Keratinocyte (primary cell): ENCODE measurements at regions not wholly inside any gene's neighbourhood (a gene's known extent, or its start where the extent isn't known, plus 50 kb on each side); places are given as distances from the start of the nearest gene placed in this dataset.

ENCODE experiments used
- DNase-seq: peaks from one replicate; pipeline ENCODE4 v3.0.0-alpha.2; 2011; ENCODE audit warnings: low read depth, missing footprints, low spot score
- FAIRE-seq: peaks from 2 replicates; lab custom pipeline; 2011; peaks lifted over from hg19 to GRCh38; lab: Jason Lieb, UNC
- H2AFZ ChIP-seq: 2 replicates; pipeline ENCODE4 v1.6.0; 2012; ENCODE audit warnings: low read length, control low read depth, inconsistent platforms; ENCODE audit not compliant: control insufficient read depth
- H3K27ac ChIP-seq: 2 replicates; pipeline ENCODE4 v1.5.1; 2011; ENCODE audit warnings: low read length; ENCODE audit not compliant: control insufficient read depth, insufficient read depth
- H3K27me3 ChIP-seq: 3 replicates; pipeline ENCODE4 v1.6.0; 2011; ENCODE audit warnings: low read length; ENCODE audit not compliant: control insufficient read depth, insufficient read depth; ENCODE audit errors: extremely low read depth
- H3K36me3 ChIP-seq, 2 experiments: 2 replicates in 1 of 2; 3 replicates in 1 of 2; pipeline ENCODE4 v1.5.1; 2011; ENCODE audit warnings: low read length in 2 of 2, mild to moderate bottlenecking in 1 of 2; ENCODE audit not compliant: control insufficient read depth in 2 of 2, insufficient read depth in 2 of 2; ENCODE audit errors: extremely low read depth in 1 of 2
- H3K4me1 ChIP-seq: 3 replicates; pipeline ENCODE4 v1.5.1; 2011; ENCODE audit warnings: low read length; ENCODE audit not compliant: control insufficient read depth, insufficient read depth; ENCODE audit errors: extremely low read depth
- H3K4me2 ChIP-seq: 3 replicates; pipeline ENCODE4 v1.6.0; 2011; ENCODE audit warnings: low read depth, low read length; ENCODE audit not compliant: control insufficient read depth, insufficient read depth; ENCODE audit errors: extremely low read depth
- H3K4me3 ChIP-seq, 3 experiments: fragments of 200-600 bp in 1 of 3; sonication (generic) in 1 of 3; 2 replicates in 2 of 3; 3 replicates in 1 of 3; pipeline ENCODE4 v1.5.1; 2011 to 2016; ENCODE audit warnings: low read length in 3 of 3, mild to moderate bottlenecking in 3 of 3, control low read depth in 2 of 3, inconsistent platforms in 1 of 3, low read depth in 1 of 3, mixed read lengths in 1 of 3, mixed run types in 1 of 3, moderate library complexity in 1 of 3; ENCODE audit not compliant: control insufficient read depth in 2 of 3, insufficient read depth in 2 of 3; ENCODE audit errors: extremely low read depth in 1 of 3
- H3K79me2 ChIP-seq: 2 replicates; pipeline ENCODE4 v1.6.0; 2012; ENCODE audit warnings: low read length; ENCODE audit not compliant: control insufficient read depth, insufficient read depth
- H3K9ac ChIP-seq: 3 replicates; pipeline ENCODE4 v1.6.0; 2011; ENCODE audit warnings: low read length; ENCODE audit not compliant: control insufficient read depth, insufficient read depth; ENCODE audit errors: extremely low read depth
- H3K9me1 ChIP-seq: 3 replicates; pipeline ENCODE4 v1.6.0; 2011; ENCODE audit warnings: low read length; ENCODE audit not compliant: control insufficient read depth, insufficient read depth; ENCODE audit errors: extremely low read depth
- H3K9me3 ChIP-seq: 2 replicates; pipeline ENCODE4 v1.5.1; 2012; ENCODE audit warnings: low read depth, low read length; ENCODE audit not compliant: control insufficient read depth
- H4K20me1 ChIP-seq: 3 replicates; pipeline ENCODE4 v1.6.0; 2011; ENCODE audit warnings: low read length; ENCODE audit not compliant: control insufficient read depth, insufficient read depth; ENCODE audit errors: extremely low read depth
- CTCF ChIP-seq, 3 experiments: IDR thresholded peaks in 1 of 3; conservative IDR thresholded peaks in 1 of 3; optimal IDR thresholded peaks in 1 of 3; 2 replicates in 2 of 3; 3 replicates in 1 of 3; pipeline versions ENCODE3 to v1.5.1; 2011; ENCODE audit warnings: low read length in 3 of 3, mild to moderate bottlenecking in 3 of 3, moderate library complexity in 2 of 3, control low read depth in 1 of 3, inconsistent platforms in 1 of 3; ENCODE audit not compliant: insufficient read depth in 2 of 3; ENCODE audit errors: extremely low read depth in 1 of 3
- EZH2 ChIP-seq: IDR thresholded peaks from one replicate; pipeline ENCODE4 v1.6.1; 2012; ENCODE audit warnings: inconsistent platforms, mild to moderate bottlenecking, low read length, moderate library complexity
- dilution Hi-C: fragments of 300-500 bp; cut with MboI; formaldehyde crosslinking; loops from one replicate; pipeline ENCODE4 v1.7.0; 2020; ENCODE audit warnings: low sequenced_read_pairs; ENCODE audit not compliant: extremely low pct_ligation_motif_present

GRCh38 chr13:43992211-43992610 lies 112.5 kb downstream of the LACC1 start:
- no peak overlapping the region for H3K27ac ChIP-seq
- dilution Hi-C loops, result no loop called here
- H3K4me1 ChIP-seq, result peaks cover 2% of the 10 kb centered on the region
- FAIRE-seq (no peak), DNase-seq (no peak)
- H3K4me2 ChIP-seq, result no peak overlapping the region
- H2AFZ ChIP-seq, result no peak overlapping the region
- no peaks in the 10 kb centered on the region for H3K9me3 ChIP-seq
- no peak for TF ChIP-seq CTCF (optimal IDR thresholded peaks at IDR 0.05 in 1 of 3, IDR thresholded peaks at IDR 0.05 in 1 of 3, conservative IDR thresholded peaks at IDR 0.05 in 1 of 3; ENCODE audit: extremely low read depth in 1 of 3, insufficient read depth in 2 of 3, low read length in 3 of 3)
- TF ChIP-seq EZH2, result no peak
- no peaks in the 10 kb centered on the region for H3K27me3 ChIP-seq
- H4K20me1 ChIP-seq, result no peaks in the 10 kb centered on the region
- H3K9me1 ChIP-seq, result no peaks in the 10 kb centered on the region
- no peaks in the 10 kb centered on the region for H3K36me3 ChIP-seq
- H3K9ac ChIP-seq, result no peak overlapping the region
- no peak overlapping the region for H3K4me3 ChIP-seq
- no peaks in the 10 kb centered on the region for H3K79me2 ChIP-seq

- no peak for TF ChIP-seq CTCF (optimal IDR thresholded peaks at IDR 0.05 in 1 of 3, IDR thresholded peaks at IDR 0.05 in 1 of 3, conservative IDR thresholded peaks at IDR 0.05 in 1 of 3; ENCODE audit: extremely low read depth in 1 of 3, insufficient read depth in 2 of 3, low read length in 3 of 3)
- TF ChIP-seq EZH2, result no peak
- Histone ChIP-seq H3K9ac (no peak overlapping the region), H3K79me2 (no peaks in the 10 kb centered on the region), H3K4me3 (no peak overlapping the region), H3K9me1 (no peaks in the 10 kb centered on the region), H2AFZ (no peak overlapping the region), H3K4me1 (peaks cover 2% of the 10 kb centered on the region), H4K20me1 (no peaks in the 10 kb centered on the region), H3K36me3 (no peaks in the 10 kb centered on the region), H3K27me3 (no peaks in the 10 kb centered on the region), H3K27ac (no peak overlapping the region), H3K9me3 (no peaks in the 10 kb centered on the region), H3K4me2 (no peak overlapping the region)
- no peak for FAIRE-seq
- DNase-seq, result no peak
- dilution Hi-C loops, result no loop called here
These were observed 115.5 kb downstream of the LACC1 start for GRCh38 chr13:43994999-43995859.
